Right hindlimb (tissue), 1 donor: ENCODE measurements at regions not wholly inside any gene's neighbourhood (a gene's known extent, or its start where the extent isn't known, plus 50 kb on each side); places are given as distances from the start of the nearest gene placed in this dataset.
"Not testable (repeated sequence)": the region's sequence is repeated elsewhere in the genome, so short reads cannot be mapped to it uniquely, and the experiment has no call there.

Experiments used
- DNase-seq: peaks from one replicate; pipeline ENCODE4 v3.0.0-alpha.2; 2018

- no peak for DNase-seq
These were observed 951.5 kb downstream of the GALC start for GRCh38 chr14:87041290-87042020.

GRCh38 chr14:87034680-87035079 is 958.3 kb downstream of the GALC start:
- DNase-seq: no peak

GRCh38 chr14:87030197-87030596 is 962.8 kb downstream of the GALC start:
- DNase-seq: no peak

GRCh38 chr14:87020106-87020505 is 972.9 kb downstream of the GALC start:
- DNase-seq: not testable (repeated sequence)

GRCh38 chr14:87018294-87018693 is 974.7 kb downstream of the GALC start:
- no peak for DNase-seq

- no peak for DNase-seq
These were observed 975.6 kb downstream of the GALC start for GRCh38 chr14:87017335-87017734.

GRCh38 chr14:87014856-87015255 is 978.1 kb downstream of the GALC start:
- DNase-seq: no peak

GRCh38 chr14:87013583-87013982 is 979.4 kb downstream of the GALC start:
- no peak for DNase-seq

- no peak for DNase-seq
These were observed 984.0 kb downstream of the GALC start for GRCh38 chr14:87008965-87009364.

- DNase-seq: no peak
These were observed 987.7 kb downstream of the GALC start for GRCh38 chr14:87005280-87005679.

- DNase-seq: no peak
These were observed 990.2 kb downstream of the GALC start for GRCh38 chr14:87002776-87003175.

GRCh38 chr14:87001333-87001732 is 991.6 kb downstream of the GALC start:
- DNase-seq: no peak

- DNase-seq: no peak
These were observed 992.9 kb downstream of the GALC start for GRCh38 chr14:87000081-87000480.

GRCh38 chr14:86999036-86999435 is 993.9 kb downstream of the GALC start:
- DNase-seq: no peak

GRCh38 chr14:86997271-86997670 is 995.7 kb downstream of the GALC start:
- DNase-seq: no peak

GRCh38 chr14:86990396-86990795 is 1002.6 kb downstream of the GALC start:
- no peak for DNase-seq

GRCh38 chr14:86989285-86989684 is 1003.7 kb downstream of the GALC start:
- no peak for DNase-seq

- DNase-seq: no peak
These were observed 1005.0 kb downstream of the GALC start for GRCh38 chr14:86987966-86988365.

GRCh38 chr14:86973177-86973576 is 1019.8 kb downstream of the GALC start:
- DNase-seq: no peak

GRCh38 chr14:86971292-86971691 is 1021.7 kb downstream of the GALC start:
- no peak for DNase-seq

GRCh38 chr14:86961106-86961716 is 1031.8 kb downstream of the GALC start:
- DNase-seq: no peak

GRCh38 chr14:86955771-86956354 is 1037.1 kb downstream of the GALC start:
- no peak for DNase-seq

- no peak for DNase-seq
These were observed 1038.4 kb downstream of the GALC start for GRCh38 chr14:86954623-86955022.

GRCh38 chr14:86946446-86946845 is 1046.5 kb downstream of the GALC start:
- DNase-seq: no peak
